PC-3 (cell line): ENCODE measurements at regions not wholly inside any gene's neighbourhood (a gene's known extent, or its start where the extent isn't known, plus 50 kb on each side); places are given as distances from the start of the nearest gene placed in this dataset.

Experiments
- ATAC-seq: fragments of 200-7000 bp; cut with Tn5 transposase; 2 replicates; pipeline ENCODE4 v1.9.1; 2020; ENCODE audit warnings: mild to moderate bottlenecking, moderate library complexity
- BruUV-seq: library from RNA; stranded (reverse); fragments of 400-500 nt; replicated peaks from 2 replicates; lab custom pipeline; 2021; lab: Mats Ljungman, UMichigan
- CTCF ChIA-PET: fragments of 300-600 bp; sonication (Branson Sonifier 250); formaldehyde crosslinking; loops from one replicate; lab custom pipeline; 2022; ENCODE audit warnings: antibody characterized with exemption; lab: Charles Lee
- POLR2A ChIA-PET: fragments of 300-600 bp; sonication (Branson Sonifier 250); formaldehyde crosslinking; loops from one replicate; lab custom pipeline; 2022; ENCODE audit warnings: antibody characterized with exemption; ENCODE audit not compliant: unreplicated experiment; lab: Charles Lee
- DNase-seq: peaks from one replicate; pipeline ENCODE4 v3.0.0-alpha.2; 2015
- H2AFZ ChIP-seq: fragments of 300-600 bp; sonication (generic); 2 replicates; pipeline ENCODE4 v1.6.0; 2016; ENCODE audit warnings: antibody characterized with exemption, low read length
- H3F3A ChIP-seq: fragments of 300-600 bp; sonication (generic); one replicate; pipeline ENCODE4 v1.6.0; 2017; ENCODE audit warnings: antibody characterized with exemption, low read length, control low read depth, mild to moderate bottlenecking; ENCODE audit not compliant: unreplicated experiment
- H3K27ac ChIP-seq: fragments of 300-600 bp; sonication (generic); 2 replicates; pipeline ENCODE4 v1.5.1; 2016; ENCODE audit warnings: mild to moderate bottlenecking, low read length
- H3K27me3 ChIP-seq: fragments of 300-600 bp; sonication (generic); 2 replicates; pipeline ENCODE4 v1.6.1; 2016; ENCODE audit warnings: low read length, mixed read lengths
- H3K36me3 ChIP-seq: fragments of 300-600 bp; sonication (generic); 2 replicates; pipeline ENCODE4 v1.6.1; 2016; ENCODE audit warnings: low read depth, mixed run types, low read length, mixed read lengths
- H3K4me1 ChIP-seq: fragments of 300-600 bp; sonication (generic); 2 replicates; pipeline ENCODE4 v1.5.1; 2016; ENCODE audit warnings: low read length; ENCODE audit not compliant: insufficient read depth
- H3K4me2 ChIP-seq: fragments of 300-600 bp; sonication (generic); 2 replicates; pipeline ENCODE4 v1.6.0; 2016; ENCODE audit warnings: low read length
- H3K4me3 ChIP-seq: fragments of 300-600 bp; sonication (generic); 2 replicates; pipeline ENCODE4 v1.5.1; 2016; ENCODE audit warnings: mild to moderate bottlenecking, low read length, mixed read lengths
- H3K79me2 ChIP-seq: fragments of 300-600 bp; sonication (generic); 2 replicates; pipeline ENCODE4 v1.6.1; 2017; ENCODE audit warnings: low read length, mixed read lengths
- H3K9ac ChIP-seq: fragments of 300-600 bp; sonication (generic); 2 replicates; pipeline ENCODE4 v1.6.0; 2016; ENCODE audit warnings: mild to moderate bottlenecking, low read length
- H3K9me2 ChIP-seq: fragments of 300-600 bp; sonication (generic); replicated peaks from 2 replicates; pipeline ENCODE4 v1.6.1; 2016; ENCODE audit warnings: mixed run types, low read length, mixed read lengths
- H3K9me3 ChIP-seq: fragments of 300-600 bp; sonication (generic); 2 replicates; pipeline ENCODE4 v1.6.1; 2016; ENCODE audit warnings: low read length, mixed read lengths
- H4K20me1 ChIP-seq: fragments of 300-600 bp; sonication (generic); 2 replicates; pipeline ENCODE4 v1.6.1; 2016; ENCODE audit warnings: low read length, mixed read lengths
- CTCF ChIP-seq: fragments of 300-600 bp; sonication (generic); conservative IDR thresholded peaks from 2 replicates; pipeline ENCODE4 v1.5.1; 2017; ENCODE audit warnings: antibody characterized with exemption, low read depth, mild to moderate bottlenecking, low read length
- EZH2 ChIP-seq: fragments of 300-600 bp; sonication (generic); IDR thresholded peaks from one replicate; pipeline ENCODE4 v1.6.1; 2017; ENCODE audit warnings: antibody characterized with exemption, mild to moderate bottlenecking, low read length; ENCODE audit not compliant: unreplicated experiment
- EZH2phosphoT487 ChIP-seq: fragments of 300-600 bp; sonication (generic); IDR thresholded peaks from 2 replicates; pipeline ENCODE4 v1.6.1; 2018; ENCODE audit warnings: mild to moderate bottlenecking, antibody characterized with exemption, low read length, borderline replicate concordance
- intact Hi-C: fragments of 100-400 bp; cut with micrococcal nuclease; formaldehyde crosslinking; loops from 2 replicates; pipeline ENCODE4 v1.9.0; 2023

GRCh38 chr3:20811631-20812030, 625.6 kb upstream of the SGO1 start:
- Histone ChIP-seq H3K36me3 (no peaks in the 10 kb centered on the region), H3K4me2 (no peak overlapping the region), H3K27me3 (no peaks in the 10 kb centered on the region), H2AFZ (no peak overlapping the region), H3K27ac (no peak overlapping the region), H3K79me2 (no peaks in the 10 kb centered on the region), H3K9me2 (no peaks in the 10 kb centered on the region), H3K4me3 (no peak overlapping the region), H3K4me1 (no peaks in the 10 kb centered on the region), H3F3A (no peaks in the 10 kb centered on the region), H4K20me1 (no peaks in the 10 kb centered on the region), H3K9me3 (no peaks in the 10 kb centered on the region), H3K9ac (no peak overlapping the region)
- intact Hi-C loops = no loop called here
- POLR2A ChIA-PET = no interaction called here
- TF ChIP-seq EZH2phosphoT487 (no peak), EZH2 (no peak), CTCF (no peak)
- CTCF ChIA-PET = no interaction called here
- ATAC-seq = no peak
- DNase-seq = no peak
- no TSS peak for BruUV-seq

DNA sequence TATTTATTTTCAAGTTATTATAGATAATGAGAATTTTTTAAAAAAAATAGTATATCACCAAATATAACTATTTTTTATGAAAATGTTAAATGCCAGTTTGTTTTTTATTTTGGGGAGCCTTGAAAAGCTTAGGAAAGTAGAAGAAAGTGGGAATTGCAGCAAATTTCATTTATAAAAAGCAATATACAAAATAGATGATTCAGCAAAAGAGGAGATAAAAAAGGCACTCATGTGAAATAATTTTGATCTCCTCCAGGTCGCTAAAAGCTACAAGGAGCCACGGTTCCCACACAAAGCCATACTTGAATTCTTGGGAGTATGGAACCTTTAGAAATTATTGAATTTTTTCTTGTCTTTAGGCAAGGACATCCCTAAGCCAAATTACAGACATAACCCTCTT, 625.0 kb upstream of the SGO1 start:
- no peaks in the 10 kb centered on the region for H3K36me3 ChIP-seq
- no peak overlapping the region for H3K4me2 ChIP-seq
- TF ChIP-seq CTCF (no peak), EZH2phosphoT487 (no peak), EZH2 (no peak)
- no peak overlapping the region for H2AFZ ChIP-seq
- ChIA-PET CTCF (no interaction called here), POLR2A (no interaction called here)
- no TSS peak for BruUV-seq
- no peaks in the 10 kb centered on the region for H3F3A ChIP-seq
- no peak overlapping the region for H3K9ac ChIP-seq
- H3K27me3 ChIP-seq = no peaks in the 10 kb centered on the region
- no peaks in the 10 kb centered on the region for H4K20me1 ChIP-seq
- no peaks in the 10 kb centered on the region for H3K4me1 ChIP-seq
- no peaks in the 10 kb centered on the region for H3K9me2 ChIP-seq
- H3K9me3 ChIP-seq = no peaks in the 10 kb centered on the region
- intact Hi-C loops = no loop called here
- no peak for ATAC-seq
- no peaks in the 10 kb centered on the region for H3K79me2 ChIP-seq
- no peak for DNase-seq
- H3K27ac ChIP-seq = no peak overlapping the region
- no peak overlapping the region for H3K4me3 ChIP-seq

DNA sequence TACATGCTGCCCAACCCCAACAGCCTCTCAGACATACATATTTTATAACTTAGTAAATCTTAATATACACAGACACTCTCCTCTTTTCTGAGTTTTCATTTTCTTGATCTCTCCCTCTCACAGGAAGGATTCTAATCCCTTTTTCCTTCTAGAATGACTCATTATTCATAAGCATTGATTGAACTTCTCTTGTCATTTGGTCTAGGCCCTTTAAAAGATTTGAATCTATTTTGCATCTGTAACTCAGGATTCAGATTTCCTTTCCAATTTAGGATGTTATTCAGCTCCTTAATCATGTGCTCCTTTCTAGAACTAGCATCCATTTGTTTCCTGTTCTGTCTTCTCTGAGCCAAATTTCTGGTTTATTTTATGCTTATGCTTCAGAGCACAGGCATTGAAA, 624.5 kb upstream of the SGO1 start:
- intact Hi-C loops = no loop called here
- Histone ChIP-seq H3K27ac (no peak overlapping the region), H3K36me3 (no peaks in the 10 kb centered on the region), H3K4me1 (no peaks in the 10 kb centered on the region), H3K27me3 (no peaks in the 10 kb centered on the region), H4K20me1 (no peaks in the 10 kb centered on the region), H3F3A (no peaks in the 10 kb centered on the region), H3K9me2 (no peaks in the 10 kb centered on the region), H3K4me3 (no peak overlapping the region), H3K9me3 (no peaks in the 10 kb centered on the region), H3K79me2 (no peaks in the 10 kb centered on the region), H3K4me2 (no peak overlapping the region), H3K9ac (no peak overlapping the region), H2AFZ (no peak overlapping the region)
- TF ChIP-seq EZH2phosphoT487 (no peak), CTCF (no peak), EZH2 (no peak)
- ChIA-PET POLR2A (no interaction called here), CTCF (no interaction called here)
- ATAC-seq = no peak
- DNase-seq = no peak
- no TSS peak for BruUV-seq
